ENCODE measurements at regions not wholly inside any gene's neighbourhood (a gene's known extent, or its start where the extent isn't known, plus 50 kb on each side); places are given as distances from the start of the nearest gene placed in this dataset.
"Not testable (repeated sequence)": the region's sequence is repeated elsewhere in the genome, so short reads cannot be mapped to it uniquely, and the experiment has no call there.

DNA sequence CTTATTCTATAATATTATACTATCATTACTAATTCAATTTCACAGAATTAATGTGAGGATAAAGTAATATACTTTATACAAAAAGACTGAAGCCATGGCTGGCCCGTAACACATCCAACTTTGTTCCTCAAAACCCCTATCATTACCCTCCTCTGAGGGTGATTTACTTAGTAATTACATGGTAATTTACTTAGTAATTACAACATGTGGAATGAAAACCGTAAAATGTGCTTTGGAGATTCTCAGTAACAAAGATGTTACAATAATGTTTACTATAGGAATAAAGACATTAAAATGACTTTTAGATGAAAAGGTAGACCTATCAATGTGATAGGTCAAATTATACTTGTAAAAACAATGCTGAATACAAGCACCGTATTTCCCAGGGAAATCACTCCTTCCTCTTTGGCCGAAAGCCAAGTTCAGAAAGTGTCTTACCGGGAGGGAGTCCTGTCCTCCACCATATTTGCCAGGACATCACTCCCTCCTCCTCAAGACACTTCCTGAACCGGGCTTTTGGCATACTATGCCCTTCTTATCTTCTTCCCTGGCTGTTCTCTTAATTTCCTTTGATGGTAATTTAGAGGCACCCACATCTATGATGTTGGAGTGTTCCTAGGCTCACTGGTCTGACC is 1047.8 kb downstream of the SOCS6 start:
- Histone ChIP-seq H3K9me3 (no peaks in the 10 kb centered on the region), H4K20me1 (no peaks in the 10 kb centered on the region), H3K4me1 (no peaks in the 10 kb centered on the region), H3K27me3 (no peaks in the 10 kb centered on the region), H3K27ac (no peak overlapping the region), H3K4me3 (no peak overlapping the region), H3K4me2 (no peak overlapping the region), H3K36me3 (no peaks in the 10 kb centered on the region), H3K9ac (no peak overlapping the region)
- TF ChIP-seq Cebpa-rat (IDR thresholded peaks at IDR 0.05), result no peak

DNA sequence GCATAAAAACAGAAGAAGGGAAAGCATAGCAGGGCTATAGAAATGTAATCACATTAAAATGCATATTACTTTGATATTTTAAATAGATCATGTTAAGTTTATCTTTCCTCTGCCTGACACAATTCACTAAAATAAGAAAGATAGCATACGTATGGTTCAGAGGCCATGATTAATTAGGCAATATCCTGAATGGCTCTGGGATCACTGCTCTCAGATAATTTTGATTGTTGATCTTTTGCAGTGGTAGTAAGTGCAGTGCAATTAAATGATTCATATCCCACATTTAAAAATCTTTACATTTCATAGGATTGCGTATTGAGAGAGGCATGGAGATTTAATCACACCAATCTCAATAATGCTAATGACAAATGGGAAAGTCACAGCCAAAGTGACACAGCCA is 1040.7 kb downstream of the SOCS6 start:
- Histone ChIP-seq H3K27me3 (no peaks in the 10 kb centered on the region), H3K9me3 (no peaks in the 10 kb centered on the region), H3K4me1 (no peaks in the 10 kb centered on the region), H3K27ac (no peak overlapping the region), H3K4me3 (no peak overlapping the region), H4K20me1 (no peaks in the 10 kb centered on the region), H3K4me2 (no peak overlapping the region), H3K9ac (no peak overlapping the region), H3K36me3 (no peaks in the 10 kb centered on the region)
- TF ChIP-seq Cebpa-rat (IDR thresholded peaks at IDR 0.05), result no peak

DNA sequence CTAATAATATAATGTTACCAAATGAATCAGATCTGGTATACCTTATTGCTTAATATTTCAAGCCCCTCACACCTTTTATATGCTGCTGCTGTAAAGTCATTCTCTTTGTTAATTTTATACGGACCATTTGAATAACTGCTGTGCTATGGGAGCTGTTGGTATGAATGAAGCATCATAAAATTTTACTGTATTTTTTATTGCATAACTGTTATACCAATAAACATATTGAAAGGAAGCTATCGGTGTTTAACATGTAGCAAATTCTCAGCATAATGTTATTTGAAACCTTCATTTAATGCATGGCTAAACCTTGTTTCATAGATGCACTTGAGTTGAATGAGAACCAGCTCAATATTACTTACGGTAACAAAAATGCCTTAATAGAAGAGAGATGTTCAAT is 1040.3 kb downstream of the SOCS6 start:
- Histone ChIP-seq H3K9me3 (no peaks in the 10 kb centered on the region), H3K4me3 (no peak overlapping the region), H3K4me1 (no peaks in the 10 kb centered on the region), H3K4me2 (no peak overlapping the region), H4K20me1 (no peaks in the 10 kb centered on the region), H3K27ac (no peak overlapping the region), H3K27me3 (no peaks in the 10 kb centered on the region), H3K36me3 (no peaks in the 10 kb centered on the region), H3K9ac (no peak overlapping the region)
- TF ChIP-seq Cebpa-rat (IDR thresholded peaks at IDR 0.05), result no peak

DNA sequence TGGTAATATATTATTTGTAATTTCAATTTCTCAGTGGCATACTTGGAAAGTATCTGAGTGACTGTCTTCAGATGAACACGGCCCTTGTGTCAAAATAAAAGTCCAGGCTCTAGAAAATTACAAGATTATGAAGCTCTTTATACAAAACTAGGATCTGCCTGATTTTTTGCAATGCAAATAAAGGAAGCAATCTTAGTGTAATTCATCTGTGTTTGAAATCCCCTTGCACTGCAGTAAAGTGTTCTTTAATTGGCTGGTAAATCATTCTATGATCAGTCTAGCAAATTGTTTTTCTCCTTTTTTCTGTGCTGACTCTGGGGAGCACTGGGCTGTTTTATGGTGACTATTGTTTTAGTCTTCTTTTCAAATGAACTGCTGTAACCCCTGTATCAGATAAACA is 1039.0 kb downstream of the SOCS6 start:
- TF ChIP-seq Cebpa-rat (IDR thresholded peaks at IDR 0.05), result no peak
- no peak overlapping the region for H3K27ac ChIP-seq
- H3K4me1 ChIP-seq, result no peaks in the 10 kb centered on the region
- H3K4me3 ChIP-seq, result no peak overlapping the region
- no peak overlapping the region for H3K9ac ChIP-seq
- H3K36me3 ChIP-seq, result no peaks in the 10 kb centered on the region
- no peaks in the 10 kb centered on the region for H3K9me3 ChIP-seq
- H4K20me1 ChIP-seq, result no peaks in the 10 kb centered on the region
- no peak overlapping the region for H3K4me2 ChIP-seq
- H3K27me3 ChIP-seq, result no peaks in the 10 kb centered on the region

DNA sequence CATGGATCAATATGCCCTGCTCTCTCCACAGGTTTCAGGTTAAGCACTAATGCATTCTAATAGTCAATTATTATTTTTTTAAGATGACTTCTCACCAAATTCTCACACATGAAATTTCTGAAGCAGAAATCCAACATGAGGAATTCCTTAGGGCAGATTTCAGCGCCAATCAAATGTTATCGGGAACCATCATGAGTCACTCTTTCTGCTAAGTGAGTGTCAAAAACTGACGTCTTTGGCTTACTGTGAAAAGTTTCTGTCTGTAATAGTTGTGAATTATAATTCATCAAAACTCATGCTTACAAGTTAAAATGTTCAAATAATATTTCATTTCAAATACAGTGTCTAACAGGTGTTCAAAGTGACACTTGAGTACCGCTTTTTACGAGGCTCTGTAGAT is 1038.6 kb downstream of the SOCS6 start:
- Histone ChIP-seq H3K9ac (no peak overlapping the region), H4K20me1 (no peaks in the 10 kb centered on the region), H3K4me2 (no peak overlapping the region), H3K4me3 (no peak overlapping the region), H3K9me3 (no peaks in the 10 kb centered on the region), H3K4me1 (no peaks in the 10 kb centered on the region), H3K27ac (no peak overlapping the region), H3K27me3 (no peaks in the 10 kb centered on the region), H3K36me3 (no peaks in the 10 kb centered on the region)
- TF ChIP-seq Cebpa-rat (IDR thresholded peaks at IDR 0.05), result no peak

DNA sequence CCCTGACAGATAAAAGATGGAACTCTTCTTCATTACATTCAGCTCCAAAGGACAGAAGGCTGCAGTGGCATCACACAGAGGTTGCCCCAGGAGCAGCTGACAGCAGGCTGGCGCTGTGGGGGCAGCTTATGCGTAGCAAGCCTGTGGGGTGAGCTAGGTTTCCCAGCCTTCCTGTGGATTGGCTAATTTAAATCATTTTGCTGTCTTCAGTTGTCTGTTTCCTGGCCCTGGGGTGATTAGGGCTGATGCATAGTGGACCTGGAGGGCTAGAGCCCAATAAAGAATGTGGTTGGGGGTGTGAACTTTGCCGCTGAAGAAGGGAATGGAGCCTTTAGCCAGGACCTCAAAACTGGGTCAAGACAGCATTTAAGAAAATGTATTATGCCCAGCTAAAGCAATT is 1038.0 kb downstream of the SOCS6 start:
- no peak overlapping the region for H3K4me2 ChIP-seq
- H4K20me1 ChIP-seq, result no peaks in the 10 kb centered on the region
- no peak overlapping the region for H3K9ac ChIP-seq
- no peaks in the 10 kb centered on the region for H3K27me3 ChIP-seq
- TF ChIP-seq Cebpa-rat (IDR thresholded peaks at IDR 0.05), result no peak
- no peaks in the 10 kb centered on the region for H3K9me3 ChIP-seq
- no peak overlapping the region for H3K27ac ChIP-seq
- H3K4me3 ChIP-seq, result no peak overlapping the region
- H3K4me1 ChIP-seq, result no peaks in the 10 kb centered on the region
- H3K36me3 ChIP-seq, result no peaks in the 10 kb centered on the region

DNA sequence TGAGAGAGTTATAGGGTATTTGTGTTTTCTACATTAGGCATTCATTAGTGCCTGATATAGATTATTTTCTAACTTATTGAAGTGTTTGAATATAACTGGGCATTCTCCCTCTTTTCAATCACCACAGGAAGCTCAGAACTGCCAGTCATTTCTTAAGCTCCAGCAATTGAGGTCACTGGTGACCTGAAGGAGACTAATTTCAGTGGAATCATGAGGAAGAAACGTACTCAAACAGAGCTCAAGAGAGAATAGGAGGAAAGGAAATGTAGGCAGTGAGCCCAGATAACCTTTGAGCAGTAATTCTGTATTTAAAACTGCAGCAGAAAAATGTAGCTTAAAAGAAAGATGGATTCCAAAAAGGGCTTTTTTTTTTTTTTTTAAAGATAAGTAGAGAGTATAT is 1035.5 kb downstream of the SOCS6 start:
- Histone ChIP-seq H4K20me1 (no peaks in the 10 kb centered on the region), H3K4me1 (no peaks in the 10 kb centered on the region), H3K27me3 (no peaks in the 10 kb centered on the region)

DNA sequence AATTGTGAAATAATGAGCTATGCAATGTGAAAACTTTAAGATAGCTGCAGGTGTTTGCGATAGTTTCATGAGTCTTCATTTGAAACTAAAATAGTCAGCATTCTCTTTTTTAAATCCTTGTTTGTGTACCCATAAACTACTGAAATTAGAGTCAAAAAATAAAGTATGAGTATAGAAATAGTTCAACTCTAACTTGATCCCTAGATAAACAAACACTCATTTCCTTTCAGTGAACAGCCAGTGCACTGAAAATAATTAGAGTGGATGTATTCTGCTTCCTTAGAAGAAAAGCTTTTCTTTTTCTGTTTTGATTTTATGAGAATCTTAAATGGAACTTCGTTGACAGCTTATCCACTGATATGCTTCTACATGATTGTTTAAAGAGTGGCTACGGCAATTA is 1033.4 kb downstream of the SOCS6 start:
- H3K9ac ChIP-seq, result no peak overlapping the region
- TF ChIP-seq Cebpa-rat (IDR thresholded peaks at IDR 0.05), result no peak
- H3K4me2 ChIP-seq, result no peak overlapping the region
- H3K9me3 ChIP-seq, result no peaks in the 10 kb centered on the region
- H3K36me3 ChIP-seq, result no peaks in the 10 kb centered on the region
- H3K27me3 ChIP-seq, result no peaks in the 10 kb centered on the region
- no peak overlapping the region for H3K4me3 ChIP-seq
- no peak overlapping the region for H3K27ac ChIP-seq
- no peaks in the 10 kb centered on the region for H3K4me1 ChIP-seq
- H4K20me1 ChIP-seq, result no peaks in the 10 kb centered on the region

More for the DNA sequence above, 1035.5 kb downstream of the SOCS6 start:
- Histone ChIP-seq H3K27ac (no peak overlapping the region), H3K9ac (no peak overlapping the region), H3K9me3 (no peaks in the 10 kb centered on the region), H3K36me3 (no peaks in the 10 kb centered on the region), H3K4me3 (no peak overlapping the region), H3K4me2 (no peak overlapping the region)
- no peak for TF ChIP-seq Cebpa-rat (IDR thresholded peaks at IDR 0.05)

DNA sequence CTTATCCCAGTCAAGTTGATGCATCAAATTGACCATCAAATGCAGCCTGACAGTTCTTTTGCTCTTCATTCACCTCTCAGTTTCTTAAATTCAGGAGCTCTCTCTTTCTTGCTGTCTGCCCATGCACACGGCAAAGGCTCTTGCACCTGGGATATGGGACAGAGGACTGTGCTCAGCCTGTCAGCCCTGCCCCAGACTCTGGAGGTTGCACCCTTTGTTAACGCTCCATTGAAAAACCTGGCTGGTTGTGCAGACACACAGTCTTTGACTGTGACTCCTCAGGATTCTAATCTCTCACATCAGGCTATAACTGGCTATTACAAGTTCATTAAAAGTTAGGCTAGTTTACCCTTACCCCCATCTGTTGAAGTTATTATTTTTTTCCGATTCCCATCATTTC is 1032.5 kb downstream of the SOCS6 start:
- Histone ChIP-seq H3K9ac (no peak overlapping the region), H3K27me3 (no peaks in the 10 kb centered on the region), H3K4me1 (no peaks in the 10 kb centered on the region), H3K36me3 (no peaks in the 10 kb centered on the region), H3K4me2 (no peak overlapping the region), H3K4me3 (no peak overlapping the region), H3K9me3 (no peaks in the 10 kb centered on the region), H4K20me1 (no peaks in the 10 kb centered on the region), H3K27ac (no peak overlapping the region)
- TF ChIP-seq Cebpa-rat (IDR thresholded peaks at IDR 0.05), result no peak

DNA sequence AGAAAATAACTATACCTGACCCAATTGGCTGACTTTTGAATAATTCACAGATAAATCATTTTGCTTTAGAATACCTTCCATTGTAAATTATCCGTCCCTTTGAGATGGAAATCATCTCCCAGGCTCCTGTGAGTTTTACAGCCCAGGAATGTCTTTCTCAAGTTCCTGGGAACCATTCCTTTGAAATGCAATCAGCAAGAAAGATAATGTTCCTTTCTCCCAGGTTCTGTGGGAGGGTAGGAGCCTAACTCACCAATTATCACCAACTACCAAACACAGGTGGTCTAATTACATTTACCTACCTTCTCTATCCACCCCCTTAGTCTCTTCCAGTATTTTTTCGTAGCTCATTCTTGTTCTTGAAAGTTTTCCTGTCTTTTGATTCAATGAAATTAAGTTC is 1016.0 kb downstream of the SOCS6 start:
- H3K4me2 ChIP-seq, result no peak overlapping the region
- no peaks in the 10 kb centered on the region for H3K9me3 ChIP-seq
- H3K27ac ChIP-seq, result no peak overlapping the region
- TF ChIP-seq Cebpa-rat (IDR thresholded peaks at IDR 0.05), result no peak
- H3K4me3 ChIP-seq, result no peak overlapping the region
- H3K4me1 ChIP-seq, result no peaks in the 10 kb centered on the region
- H3K36me3 ChIP-seq, result no peaks in the 10 kb centered on the region
- no peak overlapping the region for H3K9ac ChIP-seq
- no peaks in the 10 kb centered on the region for H4K20me1 ChIP-seq
- H3K27me3 ChIP-seq, result no peaks in the 10 kb centered on the region

DNA sequence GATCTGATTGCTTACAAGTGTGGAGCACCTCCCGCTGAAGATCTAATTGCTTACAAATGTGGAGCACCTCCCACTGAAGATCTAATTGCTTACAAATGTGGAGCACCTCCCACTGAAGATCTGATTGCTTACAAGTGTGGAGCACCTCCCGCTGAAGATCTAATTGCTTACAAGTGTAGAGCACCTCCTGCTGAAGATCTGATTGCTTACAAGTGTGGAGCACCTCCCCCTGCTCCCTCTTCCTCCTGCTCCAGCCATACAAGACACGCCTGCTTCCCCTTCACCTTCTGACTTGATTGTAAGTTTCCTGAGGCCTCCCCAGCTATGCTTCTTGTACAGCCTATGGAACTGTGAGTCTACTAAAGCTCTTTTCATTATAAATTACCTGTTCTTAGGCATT is 1014.9 kb downstream of the SOCS6 start:
- H3K9ac ChIP-seq, H3K4me2 ChIP-seq, H3K36me3 ChIP-seq, H3K27ac ChIP-seq, H4K20me1 ChIP-seq, H3K27me3 ChIP-seq, H3K9me3 ChIP-seq, H3K4me1 ChIP-seq, H3K4me3 ChIP-seq: not testable (repeated sequence)

Data from BLaER1 (cell line).